ENCODE measurements at regions not wholly inside any gene's neighbourhood (a gene's known extent, or its start where the extent isn't known, plus 50 kb on each side); places are given as distances from the start of the nearest gene placed in this dataset.

GRCh38 chr10:120385992-120386391 is 71.0 kb upstream of the PLPP4 start:
- no peak for TF ChIP-seq CTCF (IDR thresholded peaks at IDR 0.05)
- TF ChIP-seq HDAC2 (IDR thresholded peaks at IDR 0.05): no peak
